ENCODE measurements at regions not wholly inside any gene's neighbourhood (a gene's known extent, or its start where the extent isn't known, plus 50 kb on each side); places are given as distances from the start of the nearest gene placed in this dataset.

- intact Hi-C loops (cut with DNase I) = no loop called here
- no peak for DNase-seq
- 82 to 88% (median 85%) methylated on average over 3 of the region's 3 CpGs for WGBS, 4 donors
- ATAC-seq = no peak
- Histone ChIP-seq H3K9me3 (peaks cover 0 to 4% (median 0%) of the 10 kb centered on the region in 12 donors), H3K27me3 (no peaks in the 10 kb centered on the region), H3K36me3 (no peaks in the 10 kb centered on the region), H3K27ac (no peak overlapping the region), H3K4me3 (no peak overlapping the region), H3K4me1 (no peaks in the 10 kb centered on the region)
- no peak for TF ChIP-seq CTCF (IDR thresholded peaks at IDR 0.05)
These were observed 107.4 kb upstream of the CREB1 start for GRCh38 chr2:207422380-207422779.

GRCh38 chr2:207423886-207424285, 105.9 kb upstream of the CREB1 start:
- Histone ChIP-seq H3K9me3 (peaks cover 0 to 4% (median 0%) of the 10 kb centered on the region in 12 donors), H3K4me1 (no peaks in the 10 kb centered on the region), H3K27me3 (no peaks in the 10 kb centered on the region), H3K27ac (no peak overlapping the region), H3K36me3 (no peaks in the 10 kb centered on the region), H3K4me3 (no peak overlapping the region)
- 56 to 71% (median 65%) methylated on average over 3 of the region's 3 CpGs for WGBS, 4 donors
- TF ChIP-seq CTCF (IDR thresholded peaks at IDR 0.05) = no peak
- TF ChIP-seq POLR2A (IDR thresholded peaks at IDR 0.05) = no peak
- ATAC-seq (no peak), DNase-seq (no peak)
- intact Hi-C loops (cut with DNase I) = no loop called here

GRCh38 chr2:207427986-207428385, 101.8 kb upstream of the CREB1 start:
- WGBS, 4 donors = 57 to 76% (median 69%) methylated on average over 2 of the region's 2 CpGs
- Histone ChIP-seq H3K27me3 (no peaks in the 10 kb centered on the region), H3K4me3 (no peak overlapping the region), H3K36me3 (no peaks in the 10 kb centered on the region), H3K9me3 (peaks cover 0 to 4% (median 0%) of the 10 kb centered on the region in 12 donors), H3K4me1 (no peaks in the 10 kb centered on the region), H3K27ac (no peak overlapping the region)
- TF ChIP-seq POLR2A (IDR thresholded peaks at IDR 0.05) = no peak
- TF ChIP-seq CTCF (IDR thresholded peaks at IDR 0.05) = no peak
- no peak for ATAC-seq
- DNase-seq = no peak
- intact Hi-C loops (cut with DNase I) = no loop called here

GRCh38 chr2:207428573-207428972, 101.2 kb upstream of the CREB1 start:
- Histone ChIP-seq H3K4me1 (no peaks in the 10 kb centered on the region), H3K4me3 (no peak overlapping the region), H3K27ac (no peak overlapping the region), H3K9me3 (peaks cover 0 to 4% (median 0%) of the 10 kb centered on the region in 12 donors), H3K27me3 (no peaks in the 10 kb centered on the region), H3K36me3 (no peaks in the 10 kb centered on the region)
- WGBS, 4 donors = 94 to 100% (median 97%) methylated on average over 1 of the region's 1 CpG
- intact Hi-C loops (cut with DNase I) = no loop called here
- no peak for DNase-seq
- ATAC-seq = no peak
- TF ChIP-seq POLR2A (IDR thresholded peaks at IDR 0.05) (no peak), CTCF (IDR thresholded peaks at IDR 0.05) (no peak)

Measured in heart left ventricle (tissue), 16 donors.